Urothelium cell line (cell line): ENCODE measurements at regions not wholly inside any gene's neighbourhood (a gene's known extent, or its start where the extent isn't known, plus 50 kb on each side); places are given as distances from the start of the nearest gene placed in this dataset.
A peak's percentile ranks its signal among the peaks of the same experiment; 100 is the strongest.
"Not testable (repeated sequence)": the region's sequence is repeated elsewhere in the genome, so short reads cannot be mapped to it uniquely, and the experiment has no call there.

Experiments used
- DNase-seq: peaks from one replicate; pipeline ENCODE4 v3.0.0; 2011; ENCODE audit warnings: low spot score, mixed read lengths
- FAIRE-seq: peaks from 2 replicates; lab custom pipeline; 2011; peaks lifted over from hg19 to GRCh38; lab: Jason Lieb, UNC

GRCh38 chr6:19204445-19204844, 632.7 kb upstream of the ID4 start:
- no peak for FAIRE-seq
- DNase-seq, result no peak

- DNase-seq, result no peak
- no peak for FAIRE-seq
Observed at GRCh38 chr6:19205076-19205475, 632.1 kb upstream of the ID4 start.

GRCh38 chr6:19209202-19209601, 628.0 kb upstream of the ID4 start:
- FAIRE-seq (no peak), DNase-seq (no peak)

GRCh38 chr6:19210849-19211590, 626.1 kb upstream of the ID4 start:
- FAIRE-seq (no peak), DNase-seq (peak; percentile 6)

- no peak for DNase-seq
Observed at GRCh38 chr6:19214231-19214630, 622.9 kb upstream of the ID4 start.

GRCh38 chr6:19219931-19220330, 617.2 kb upstream of the ID4 start:
- FAIRE-seq (no peak), DNase-seq (no peak)

More at GRCh38 chr6:19214231-19214630, 622.9 kb upstream of the ID4 start:
- FAIRE-seq, result no peak

- no peak for FAIRE-seq
- DNase-seq, result no peak
Observed at GRCh38 chr6:19231878-19232561, 605.1 kb upstream of the ID4 start.

- no peak for FAIRE-seq
- DNase-seq, result no peak
Observed at GRCh38 chr6:19245656-19246055, 591.5 kb upstream of the ID4 start.

GRCh38 chr6:19247181-19247580, 590.0 kb upstream of the ID4 start:
- not testable (repeated sequence) for DNase-seq, FAIRE-seq

- DNase-seq, FAIRE-seq: not testable (repeated sequence)
Observed at GRCh38 chr6:19256123-19256522, 581.0 kb upstream of the ID4 start.

- DNase-seq (no peak), FAIRE-seq (no peak)
Observed at GRCh38 chr6:19261642-19262041, 575.5 kb upstream of the ID4 start.

GRCh38 chr6:19268117-19268516, 569.1 kb upstream of the ID4 start:
- no peak for FAIRE-seq
- DNase-seq, result no peak

- DNase-seq (no peak), FAIRE-seq (no peak)
Observed at GRCh38 chr6:19268718-19269117, 568.5 kb upstream of the ID4 start.

- no peak for DNase-seq
- FAIRE-seq, result no peak
Observed at GRCh38 chr6:19269341-19269898, 567.8 kb upstream of the ID4 start.

- FAIRE-seq (no peak), DNase-seq (no peak)
Observed at GRCh38 chr6:19270616-19271015, 566.6 kb upstream of the ID4 start.

GRCh38 chr6:19279273-19279684, 557.9 kb upstream of the ID4 start:
- DNase-seq (no peak), FAIRE-seq (no peak)

GRCh38 chr6:19287928-19288327, 549.2 kb upstream of the ID4 start:
- FAIRE-seq (no peak), DNase-seq (no peak)

GRCh38 chr6:19289457-19289856, 547.7 kb upstream of the ID4 start:
- no peak for DNase-seq
- no peak for FAIRE-seq

GRCh38 chr6:19297880-19298279, 539.3 kb upstream of the ID4 start:
- FAIRE-seq, result no peak
- DNase-seq, result no peak

- DNase-seq, result no peak
- FAIRE-seq, result no peak
Observed at GRCh38 chr6:19298421-19298820, 538.7 kb upstream of the ID4 start.

- DNase-seq (no peak), FAIRE-seq (no peak)
Observed at GRCh38 chr6:19299129-19299528, 538.0 kb upstream of the ID4 start.

- no peak for FAIRE-seq
- no peak for DNase-seq
Observed at GRCh38 chr6:19301980-19302379, 535.2 kb upstream of the ID4 start.
